DOHH2 (cell line): ENCODE measurements at regions not wholly inside any gene's neighbourhood (a gene's known extent, or its start where the extent isn't known, plus 50 kb on each side); places are given as distances from the start of the nearest gene placed in this dataset.

Experiments used
- EZH2phosphoT487 ChIP-seq: fragments of 200-600 bp; sonication (generic); IDR thresholded peaks from 2 replicates; pipeline ENCODE4 v1.6.1; 2017; ENCODE audit warnings: borderline replicate concordance, mild to moderate bottlenecking, antibody characterized with exemption, low read length, moderate library complexity, mixed read lengths
- TF ChIP-seq, protein P1 (sequence below): fragments of 200-600 bp; sonication (generic); IDR thresholded peaks from one replicate; pipeline ENCODE4 v1.5.1; 2014; ENCODE audit warnings: antibody characterized with exemption, mild to moderate bottlenecking, low read depth, low read length; ENCODE audit not compliant: poor library complexity, severe bottlenecking

DNA sequence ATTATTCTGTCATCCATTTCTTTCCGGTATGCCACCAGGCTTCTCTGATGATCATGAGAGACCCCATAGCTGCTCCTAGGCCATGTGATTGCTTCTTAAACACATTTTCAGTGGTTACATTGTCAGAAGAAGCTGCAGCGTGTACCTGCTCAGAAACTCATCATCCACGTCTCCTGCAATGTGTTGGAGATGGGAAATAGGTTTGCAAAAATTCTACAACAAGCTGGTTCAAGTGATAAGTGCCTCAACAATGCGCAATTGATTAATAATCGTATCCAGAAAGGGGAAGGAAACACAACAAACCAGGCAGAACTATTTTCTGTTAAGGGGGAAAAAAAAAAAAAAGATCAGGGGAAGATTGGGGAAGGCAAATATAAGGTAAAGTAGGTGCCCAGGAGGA is 75.7 kb upstream of the THUMPD2 start:
- TF ChIP-seq, protein P1, sequence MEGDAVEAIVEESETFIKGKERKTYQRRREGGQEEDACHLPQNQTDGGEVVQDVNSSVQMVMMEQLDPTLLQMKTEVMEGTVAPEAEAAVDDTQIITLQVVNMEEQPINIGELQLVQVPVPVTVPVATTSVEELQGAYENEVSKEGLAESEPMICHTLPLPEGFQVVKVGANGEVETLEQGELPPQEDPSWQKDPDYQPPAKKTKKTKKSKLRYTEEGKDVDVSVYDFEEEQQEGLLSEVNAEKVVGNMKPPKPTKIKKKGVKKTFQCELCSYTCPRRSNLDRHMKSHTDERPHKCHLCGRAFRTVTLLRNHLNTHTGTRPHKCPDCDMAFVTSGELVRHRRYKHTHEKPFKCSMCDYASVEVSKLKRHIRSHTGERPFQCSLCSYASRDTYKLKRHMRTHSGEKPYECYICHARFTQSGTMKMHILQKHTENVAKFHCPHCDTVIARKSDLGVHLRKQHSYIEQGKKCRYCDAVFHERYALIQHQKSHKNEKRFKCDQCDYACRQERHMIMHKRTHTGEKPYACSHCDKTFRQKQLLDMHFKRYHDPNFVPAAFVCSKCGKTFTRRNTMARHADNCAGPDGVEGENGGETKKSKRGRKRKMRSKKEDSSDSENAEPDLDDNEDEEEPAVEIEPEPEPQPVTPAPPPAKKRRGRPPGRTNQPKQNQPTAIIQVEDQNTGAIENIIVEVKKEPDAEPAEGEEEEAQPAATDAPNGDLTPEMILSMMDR = no peak
- TF ChIP-seq EZH2phosphoT487 = no peak
